Femur (tissue), 1 donor: ENCODE measurements at regions not wholly inside any gene's neighbourhood (a gene's known extent, or its start where the extent isn't known, plus 50 kb on each side); places are given as distances from the start of the nearest gene placed in this dataset.
"Not testable (repeated sequence)": the region's sequence is repeated elsewhere in the genome, so short reads cannot be mapped to it uniquely, and the experiment has no call there.

ENCODE experiments used
- DNase-seq: peaks from one replicate; pipeline ENCODE4 v3.0.0-alpha.2; 2017

DNA sequence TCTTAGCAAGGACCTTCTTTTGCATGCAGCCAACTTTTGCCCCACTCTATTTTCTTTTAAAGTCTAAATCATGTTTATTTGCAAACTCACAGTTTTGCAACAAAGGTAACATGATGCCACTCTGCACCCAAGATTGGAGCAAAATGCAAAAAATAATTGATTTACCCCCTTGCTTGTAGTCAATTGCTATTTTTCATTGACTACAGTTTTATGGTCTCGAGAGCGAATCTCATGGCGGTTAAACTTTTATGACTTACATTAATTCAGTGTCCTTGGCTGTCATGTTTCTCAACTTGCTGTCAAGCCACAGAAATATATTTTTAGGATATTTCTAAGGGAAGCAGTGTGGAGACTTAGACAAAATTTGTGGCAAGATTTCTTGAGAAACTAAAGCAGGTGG lies 110.0 kb upstream of the JCAD start:
- no peak for DNase-seq

DNA sequence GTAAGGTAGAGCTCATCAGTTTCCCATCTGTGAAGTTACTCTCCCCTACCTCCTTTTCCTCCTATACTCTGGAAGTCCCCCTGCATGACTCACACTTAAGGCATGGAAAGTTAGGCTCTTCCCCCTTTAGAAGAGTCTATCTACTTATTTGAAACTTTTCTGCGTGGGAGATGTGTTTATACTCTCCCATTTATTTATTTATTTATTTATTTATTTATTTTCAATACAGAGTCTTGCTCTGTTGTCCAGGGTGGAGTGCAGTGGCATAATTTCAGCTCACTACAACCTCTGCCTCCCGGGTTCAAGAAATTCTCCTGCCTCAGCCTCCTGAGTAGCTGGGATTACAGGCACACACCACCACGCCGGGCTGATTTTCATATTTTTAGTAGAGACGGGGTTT lies 107.5 kb upstream of the JCAD start:
- no peak for DNase-seq

DNA sequence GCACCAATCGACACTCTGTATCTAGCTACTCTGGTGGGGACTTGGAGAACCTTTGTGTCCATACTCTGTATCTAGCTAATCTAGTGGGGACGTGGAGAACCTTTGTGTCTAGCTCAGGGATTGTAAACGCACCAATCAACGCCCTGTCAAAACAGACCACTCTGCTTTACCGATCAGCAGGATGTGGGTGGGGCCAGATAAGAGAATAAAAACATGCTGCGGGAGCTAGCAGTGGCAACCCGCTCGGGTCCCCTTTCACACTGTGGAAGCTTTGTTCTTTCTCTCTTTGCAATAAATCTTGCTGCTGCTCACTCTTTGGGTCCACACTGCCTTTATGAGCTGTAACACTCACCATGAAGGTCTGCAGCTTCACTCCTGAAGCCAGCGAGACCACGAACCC lies 104.0 kb upstream of the JCAD start:
- DNase-seq: not testable (repeated sequence)

DNA sequence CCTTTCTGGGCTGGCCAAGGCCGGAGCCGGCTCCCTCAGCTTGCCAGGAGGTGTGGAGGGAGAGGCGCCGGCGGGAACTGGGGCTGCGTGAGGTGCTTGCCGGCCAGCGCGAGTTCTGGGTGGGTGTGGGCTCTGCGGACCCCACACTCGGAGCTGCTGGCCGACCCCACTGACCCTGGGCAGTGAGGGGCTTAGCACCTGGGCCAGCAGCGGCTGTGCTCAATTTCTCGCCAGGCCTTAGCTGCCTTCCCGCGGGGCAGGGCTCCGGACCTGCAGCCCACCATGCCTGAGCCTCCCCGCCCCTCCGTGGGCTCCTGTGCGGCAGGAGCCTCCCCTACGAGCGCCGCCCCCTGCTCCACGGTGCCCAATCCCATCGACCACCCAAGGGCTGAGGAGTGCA lies 103.4 kb upstream of the JCAD start:
- DNase-seq: not testable (repeated sequence)

DNA sequence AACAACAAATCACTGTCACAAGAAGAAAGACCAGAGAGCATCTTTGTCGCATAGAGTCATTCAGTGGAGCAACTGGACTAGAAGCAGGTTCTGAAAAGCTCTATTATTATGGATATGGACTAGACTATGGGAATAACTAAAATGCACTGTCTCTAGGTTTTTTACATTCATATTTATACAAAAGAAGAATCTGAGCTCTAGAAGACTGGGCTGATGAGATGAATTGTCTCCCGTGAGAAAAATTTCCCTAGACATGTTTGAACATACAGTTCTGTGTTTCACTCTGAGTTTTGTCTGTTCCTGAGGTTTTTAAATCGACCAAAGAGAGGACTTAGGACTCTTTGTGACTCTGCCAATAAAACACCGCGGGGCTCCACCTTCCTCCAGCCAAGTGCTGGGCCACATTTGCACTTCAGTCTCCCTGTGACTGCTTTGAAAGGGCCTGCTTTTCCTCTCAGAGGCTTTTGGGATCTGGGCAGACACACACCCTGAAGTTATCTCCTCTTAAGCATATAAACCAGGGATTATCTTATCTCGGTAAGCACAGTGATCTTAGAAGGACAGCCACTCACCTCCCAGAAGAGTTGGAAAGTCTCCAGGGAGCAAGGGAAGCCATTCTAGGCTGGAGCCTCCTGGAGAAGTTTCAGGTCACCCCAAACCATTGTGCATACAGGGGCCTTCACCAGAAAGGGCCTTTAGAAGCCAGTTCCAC lies 101.0 kb upstream of the JCAD start:
- no peak for DNase-seq

DNA sequence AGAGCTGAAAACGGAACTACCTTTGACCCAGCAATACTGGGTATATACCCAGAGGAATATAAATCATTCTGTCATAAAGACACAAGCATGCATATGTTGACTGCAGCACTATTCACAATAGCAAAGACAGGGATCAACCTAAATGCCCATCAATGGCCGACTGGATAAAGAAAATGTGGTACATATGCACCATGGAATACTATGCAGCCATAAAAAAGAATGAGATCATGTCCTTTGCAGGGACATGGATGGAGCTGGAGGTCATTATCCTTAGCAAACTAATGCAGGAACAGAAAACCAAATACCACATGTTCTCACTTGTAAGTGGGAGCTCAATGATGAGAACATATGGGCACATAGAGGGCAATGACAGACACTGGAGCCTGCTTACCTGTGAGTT lies 100.2 kb upstream of the JCAD start:
- not testable (repeated sequence) for DNase-seq

DNA sequence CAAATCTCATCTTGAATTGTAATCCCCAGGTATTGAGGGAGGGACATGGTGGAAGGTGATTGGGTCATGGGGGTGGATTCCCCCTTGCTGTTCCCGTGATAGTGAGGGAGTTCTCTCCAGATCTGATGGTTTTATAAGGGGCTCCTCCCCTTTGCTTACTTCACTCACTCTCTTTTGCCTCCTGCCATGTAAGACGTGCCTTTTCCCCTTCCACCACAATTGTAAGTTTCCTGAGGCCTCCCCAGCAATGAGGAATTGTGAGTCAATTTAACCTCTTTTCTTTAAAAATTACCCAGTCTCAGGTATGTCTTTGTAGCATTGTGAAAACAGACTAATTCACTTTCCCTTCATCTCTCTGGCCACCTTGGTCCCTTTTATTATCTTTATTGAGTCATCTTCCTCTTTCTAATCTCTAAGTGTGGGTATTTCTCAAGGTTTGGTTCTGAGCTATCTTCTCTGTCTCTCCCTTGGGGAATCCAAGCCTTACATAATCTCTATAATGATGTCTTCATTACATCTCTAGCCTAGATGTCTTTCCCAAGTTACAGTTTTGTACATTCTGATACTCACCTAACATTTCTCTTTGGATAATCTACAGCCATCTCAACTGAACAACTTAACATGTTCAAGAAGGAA lies 99.1 kb upstream of the JCAD start:
- DNase-seq: no peak

DNA sequence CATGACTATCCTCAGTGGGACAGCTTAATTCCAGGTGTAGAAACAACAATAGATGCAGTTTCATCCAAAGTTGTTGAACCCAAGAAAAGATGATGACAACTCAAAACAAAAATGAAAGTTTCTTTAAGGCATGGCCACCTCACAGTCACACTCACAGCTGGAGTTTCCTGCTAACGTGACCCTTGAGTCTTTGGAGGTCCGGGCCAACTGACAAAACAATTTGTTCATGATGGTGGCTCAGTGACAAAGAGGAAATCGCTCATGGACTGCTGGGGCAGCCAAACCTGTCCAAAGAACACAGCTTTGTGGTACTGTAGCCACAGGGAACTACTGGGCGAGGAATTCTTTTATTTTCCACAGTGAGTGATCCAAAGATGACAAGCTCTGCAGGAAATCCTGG lies 96.0 kb upstream of the JCAD start:
- no peak for DNase-seq

DNA sequence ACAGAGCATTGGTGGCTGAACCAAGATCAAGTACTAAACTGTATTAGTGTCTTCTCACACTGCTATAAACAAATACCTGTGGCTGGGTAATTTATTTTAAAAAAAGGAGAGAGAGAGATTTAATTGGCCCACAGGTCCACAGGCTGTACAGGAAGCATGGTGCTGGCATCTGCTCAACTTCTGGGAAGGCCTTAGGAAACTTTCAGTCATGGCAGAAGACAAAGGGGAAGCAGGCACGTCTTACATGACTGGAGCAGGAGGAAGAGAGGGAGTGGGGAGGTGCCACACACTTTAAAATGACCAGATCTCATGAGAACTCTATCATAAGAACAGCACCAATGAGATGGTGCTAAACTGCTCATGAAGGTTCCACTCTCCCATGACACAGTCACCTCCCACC lies 95.2 kb upstream of the JCAD start:
- no peak for DNase-seq

DNA sequence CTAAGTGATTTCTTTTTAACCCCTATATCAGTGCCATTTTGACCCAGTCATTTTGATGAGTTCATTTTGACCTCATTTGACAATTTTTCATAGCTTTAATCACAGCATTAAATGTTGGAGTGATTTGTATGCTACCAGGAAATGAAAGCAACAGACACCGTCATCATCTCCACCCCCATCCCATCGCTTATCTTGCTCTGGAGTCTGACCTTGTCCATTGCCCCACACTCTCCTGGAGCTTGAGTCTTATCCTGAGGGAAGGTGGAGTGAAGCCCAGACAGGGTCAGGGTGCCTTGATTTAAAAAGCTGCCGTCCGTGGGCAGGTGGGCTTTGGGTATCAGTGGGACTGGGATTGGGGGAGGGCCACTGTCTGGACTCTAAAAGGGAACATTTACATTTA lies 94.7 kb upstream of the JCAD start:
- DNase-seq: no peak

DNA sequence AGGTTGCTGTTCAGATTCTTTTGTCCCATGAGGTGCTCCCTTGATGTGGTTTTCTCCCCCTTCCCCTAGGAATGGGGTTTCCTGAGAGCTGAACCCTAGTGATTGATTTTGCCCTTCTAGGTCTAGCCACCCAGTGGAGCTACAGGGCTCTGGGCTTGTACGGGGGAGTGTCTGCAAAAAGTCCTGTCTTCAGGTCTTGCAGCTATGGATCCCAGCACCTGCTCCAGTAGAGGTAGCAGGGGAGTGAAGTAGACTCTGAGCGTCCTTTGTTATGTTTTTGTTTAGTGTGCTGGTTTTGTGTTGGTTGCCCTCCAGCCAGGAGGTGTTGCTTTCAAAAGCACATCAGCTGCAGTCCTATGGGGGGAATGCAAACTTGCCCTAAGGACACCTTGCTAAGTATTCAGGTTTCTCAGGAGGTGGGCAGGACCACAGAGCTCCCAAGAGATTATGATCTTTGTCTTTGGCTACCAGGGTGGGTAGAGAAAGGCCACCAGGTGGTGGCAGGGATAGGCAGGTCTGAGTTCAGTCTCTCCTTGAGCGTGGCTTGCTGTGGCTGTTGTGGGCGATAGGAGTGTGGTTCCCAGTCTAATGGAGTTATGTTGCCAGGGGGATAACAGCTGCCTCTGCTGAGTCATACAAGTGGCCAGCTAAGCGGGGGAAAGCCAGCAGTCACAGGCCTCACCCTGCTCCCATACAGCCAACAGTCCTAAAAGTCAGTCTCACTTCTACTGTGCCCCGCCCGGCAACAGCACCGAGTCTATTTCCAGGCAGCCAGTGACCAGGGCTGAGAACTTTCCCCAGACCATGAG lies 92.4 kb upstream of the JCAD start:
- DNase-seq: peak; percentile 74

DNA sequence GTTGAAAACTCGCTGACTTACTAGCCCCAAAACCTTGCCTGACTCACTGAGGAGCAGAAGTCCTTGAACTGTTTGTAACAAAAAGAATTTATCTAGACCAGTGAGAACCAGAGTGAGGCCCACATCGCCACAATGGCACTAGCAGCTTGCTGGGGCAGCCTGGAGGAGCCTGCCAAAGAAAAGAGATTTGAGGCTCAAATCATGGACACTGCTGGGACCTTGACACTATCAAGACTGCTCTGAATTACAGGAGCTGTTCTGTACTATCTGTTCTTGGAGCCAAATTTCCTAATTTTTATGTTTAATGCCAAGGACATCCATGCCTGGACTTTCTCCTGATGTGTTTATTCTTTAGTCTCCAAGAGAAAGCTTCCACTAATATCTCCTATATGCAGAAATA lies 82.0 kb upstream of the JCAD start:
- DNase-seq: no peak

DNA sequence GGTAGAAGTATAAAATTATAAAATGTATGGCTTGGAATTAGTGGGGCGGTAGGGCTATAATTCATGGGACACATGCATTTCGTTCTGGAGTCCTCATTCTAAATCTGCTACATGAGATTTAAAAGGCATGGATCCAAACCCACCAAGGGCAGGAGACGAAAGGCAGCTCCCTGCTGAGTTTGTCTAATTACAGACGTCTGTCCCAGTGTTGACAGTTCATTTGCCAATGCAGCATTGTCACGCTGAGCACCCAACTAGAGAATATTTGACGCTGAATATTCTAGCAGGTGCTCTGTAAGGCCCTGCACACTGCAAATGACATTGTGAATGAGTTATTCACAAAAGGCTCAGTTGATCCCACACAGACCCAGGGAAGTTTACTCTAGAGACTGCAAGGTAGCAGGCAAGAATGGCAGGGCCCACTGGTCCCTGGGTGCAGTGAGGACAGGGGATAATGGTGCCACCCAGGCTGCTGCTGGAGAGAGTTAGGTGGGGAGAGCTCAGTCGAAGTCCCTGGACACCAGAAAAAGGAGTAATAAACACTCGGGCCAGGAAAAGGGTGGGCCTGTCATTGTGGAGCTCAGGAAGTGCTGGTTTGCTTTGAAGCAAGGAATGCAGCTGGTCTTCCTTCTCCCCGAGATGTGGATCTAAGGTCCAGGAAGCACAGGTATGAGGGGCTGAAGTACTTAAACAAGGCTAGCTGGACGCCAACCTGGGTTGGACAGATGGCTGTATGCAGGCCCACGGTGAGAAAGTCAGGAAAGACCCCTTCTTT lies 75.0 kb upstream of the JCAD start:
- no peak for DNase-seq

DNA sequence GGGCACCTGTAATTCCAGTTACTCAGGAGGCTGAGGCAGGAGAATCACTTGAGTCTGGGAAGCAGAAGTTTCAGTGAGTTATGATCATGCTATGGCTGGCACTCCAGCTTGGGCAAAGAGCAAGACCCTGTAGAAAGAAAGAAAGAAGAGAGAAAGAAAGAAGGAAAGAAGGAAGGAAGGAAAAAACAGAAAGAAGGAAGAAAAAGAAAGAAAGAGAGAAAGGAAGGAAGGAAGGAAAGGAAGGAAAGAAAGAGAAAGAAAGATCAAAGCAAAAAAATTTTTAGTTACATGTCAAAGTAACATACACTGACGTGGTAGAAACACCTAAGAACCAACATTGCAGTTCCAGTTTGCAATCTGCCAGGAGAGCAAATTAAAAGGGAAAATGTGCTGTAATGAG lies 73.8 kb upstream of the JCAD start:
- no peak for DNase-seq

DNA sequence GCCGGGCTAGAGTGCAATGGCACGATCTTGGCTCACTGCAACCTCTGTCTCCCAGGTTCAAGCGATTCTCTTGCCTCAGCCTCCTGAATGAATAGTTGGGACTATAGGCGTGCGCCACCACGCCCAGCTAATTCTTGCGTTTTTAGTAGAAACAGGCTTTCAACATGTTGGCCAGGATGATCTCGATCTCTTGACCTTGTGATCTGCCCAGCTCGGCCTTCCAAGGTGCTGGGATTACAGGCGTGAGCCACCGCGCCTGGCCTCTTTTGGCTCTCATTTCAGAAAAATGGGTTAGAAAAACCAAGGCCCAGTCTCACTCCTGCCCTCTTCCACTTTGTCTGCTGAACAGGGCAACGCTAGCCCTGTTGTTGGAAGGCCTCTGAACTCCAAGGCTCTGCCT lies 72.0 kb upstream of the JCAD start:
- not testable (repeated sequence) for DNase-seq

DNA sequence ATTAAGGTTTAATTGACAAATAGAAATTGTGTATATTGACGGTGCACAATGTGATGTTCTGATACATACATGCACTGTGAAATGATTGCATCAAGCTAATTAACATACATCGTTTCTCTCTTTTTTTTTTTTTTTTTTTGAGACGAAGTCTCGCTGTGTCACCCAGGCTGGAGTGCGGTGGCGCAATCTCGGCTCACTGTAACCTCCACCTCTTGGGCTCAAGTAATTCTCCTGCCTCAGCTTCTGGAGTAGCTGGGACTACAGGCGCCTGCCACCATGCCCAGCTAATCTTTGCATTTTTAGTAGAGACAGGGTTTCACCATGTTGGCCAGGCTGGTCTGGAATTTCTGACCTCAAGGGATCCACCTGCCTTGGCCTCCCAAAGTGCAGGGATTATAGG lies 69.9 kb upstream of the JCAD start:
- not testable (repeated sequence) for DNase-seq

DNA sequence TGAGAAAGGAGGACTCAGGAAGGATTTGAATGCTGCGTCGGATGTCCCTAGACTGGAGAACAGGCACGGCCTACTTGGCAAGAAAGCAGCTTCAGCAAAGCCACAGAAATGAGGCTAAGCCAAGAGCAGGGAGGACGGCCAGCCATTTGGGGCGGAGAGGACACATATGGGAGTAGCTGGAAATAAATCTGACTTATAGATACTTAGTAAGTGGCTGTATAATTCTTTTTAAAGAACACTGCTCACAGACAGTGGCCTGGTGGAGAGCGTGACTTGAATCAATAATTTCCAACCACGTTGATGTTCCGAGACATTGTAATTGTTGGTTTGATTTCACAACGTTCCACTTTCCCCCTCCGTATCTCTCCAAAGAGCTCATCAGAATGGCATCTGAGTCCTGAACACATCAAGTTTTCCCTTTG lies 67.7 kb upstream of the JCAD start:
- peak; percentile 79 for DNase-seq

DNA sequence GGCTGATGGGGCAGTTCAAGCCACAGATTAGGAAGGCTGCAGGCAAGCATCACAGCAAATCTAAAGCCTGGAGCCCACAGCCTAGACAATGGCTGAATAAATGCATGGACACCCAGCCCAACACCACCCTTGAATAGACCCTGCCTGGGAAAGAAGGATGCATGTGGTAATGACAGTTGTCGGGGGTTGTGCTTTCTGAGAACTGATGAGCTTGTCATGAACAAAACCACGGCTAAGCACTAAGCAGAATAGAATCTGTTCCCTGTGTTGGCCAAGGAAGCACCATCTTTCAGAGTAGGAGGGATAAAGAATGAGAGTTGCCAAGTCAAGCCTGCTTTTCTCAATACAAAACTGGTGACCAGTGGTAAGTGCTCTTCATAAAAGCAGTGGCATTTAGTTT lies 66.1 kb upstream of the JCAD start:
- no peak for DNase-seq

DNA sequence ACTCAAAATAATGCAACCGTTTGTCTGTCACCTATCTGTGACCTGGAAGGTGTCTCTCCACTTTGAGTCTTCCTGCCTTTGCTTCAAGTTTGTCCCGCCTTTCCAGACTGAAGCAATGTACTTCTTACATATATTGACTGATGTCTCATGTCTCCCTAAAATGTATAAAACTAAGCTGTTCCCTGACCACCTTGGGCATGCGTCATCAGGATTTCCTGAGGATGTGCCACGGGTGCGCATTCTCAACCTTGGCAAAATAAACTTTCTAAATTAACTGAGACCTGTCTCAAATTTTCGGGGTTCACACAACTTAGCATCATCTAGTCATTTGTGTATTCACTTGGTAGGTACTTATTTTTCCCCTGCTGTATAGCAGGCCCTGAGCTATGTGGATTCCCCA lies 65.3 kb upstream of the JCAD start:
- DNase-seq: no peak

DNA sequence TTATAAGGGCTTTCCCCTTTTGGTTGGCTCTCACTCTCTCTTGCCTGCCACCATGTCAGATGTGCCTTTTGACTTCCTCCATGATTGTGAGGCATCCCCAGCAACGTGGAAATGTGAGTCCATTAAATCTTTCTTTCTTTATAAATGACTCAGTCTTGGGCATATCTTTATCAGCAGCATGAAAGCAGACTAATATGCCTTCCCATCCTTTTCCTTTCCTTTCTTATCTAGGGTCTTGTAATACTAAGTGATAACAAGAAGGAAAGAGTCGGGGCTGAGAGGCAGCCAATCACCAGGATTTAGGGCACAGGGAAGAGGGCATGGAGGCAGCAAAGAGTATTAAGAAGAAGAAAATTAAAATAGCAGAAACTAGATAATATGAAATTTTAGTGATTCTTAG lies 62.0 kb upstream of the JCAD start:
- no peak for DNase-seq

DNA sequence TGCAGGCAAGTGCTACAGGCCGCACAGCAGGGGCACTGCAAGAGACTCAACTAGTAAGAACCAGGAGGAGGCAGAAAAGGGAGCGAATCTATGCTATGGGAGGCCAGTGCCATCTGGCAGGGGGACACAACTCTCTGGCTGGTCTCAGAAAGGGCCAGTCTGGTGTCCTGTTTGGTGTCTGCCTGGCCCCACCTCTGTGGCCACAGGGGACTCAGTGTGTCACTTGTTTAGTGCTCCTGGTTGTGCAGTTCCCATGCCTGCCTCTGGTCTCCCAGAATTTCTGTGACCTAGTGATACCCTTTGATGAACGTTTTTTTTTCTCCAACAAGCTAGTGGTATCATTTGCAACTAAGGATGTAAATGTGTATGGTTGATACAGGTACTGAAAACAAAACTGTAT lies 59.2 kb upstream of the JCAD start:
- DNase-seq: no peak

DNA sequence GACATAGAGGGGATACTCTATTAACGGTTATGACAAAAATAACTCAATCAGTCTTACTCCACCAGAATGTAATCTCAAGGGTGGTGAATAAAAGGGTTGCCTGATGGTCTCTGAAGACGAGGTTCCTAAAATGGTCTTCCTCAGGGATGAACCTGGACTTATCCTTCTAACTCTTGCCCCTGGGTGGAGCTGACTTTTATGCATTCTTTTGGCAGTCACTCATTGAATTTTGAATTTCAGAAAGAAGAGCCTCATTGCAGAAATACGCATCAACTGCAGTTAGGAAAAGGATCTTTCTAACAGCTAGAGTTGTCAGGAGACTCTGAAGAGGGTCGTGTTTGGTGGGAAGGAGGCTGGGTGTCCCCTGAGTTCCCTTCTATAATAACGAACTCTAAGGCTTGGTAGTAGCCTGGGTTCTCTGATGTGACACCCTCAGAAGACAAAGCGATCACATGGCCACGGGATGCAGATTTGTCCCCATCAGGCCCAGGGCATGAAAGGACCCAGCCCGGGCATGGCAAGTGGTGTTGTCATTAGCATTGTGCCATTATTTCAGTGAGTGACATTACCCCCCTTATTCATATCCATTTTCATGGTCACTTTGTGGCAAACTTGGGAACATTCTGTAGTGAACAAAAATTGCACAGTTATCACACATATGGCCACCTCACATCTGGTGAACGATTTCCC lies 58.6 kb upstream of the JCAD start:
- DNase-seq: no peak

DNA sequence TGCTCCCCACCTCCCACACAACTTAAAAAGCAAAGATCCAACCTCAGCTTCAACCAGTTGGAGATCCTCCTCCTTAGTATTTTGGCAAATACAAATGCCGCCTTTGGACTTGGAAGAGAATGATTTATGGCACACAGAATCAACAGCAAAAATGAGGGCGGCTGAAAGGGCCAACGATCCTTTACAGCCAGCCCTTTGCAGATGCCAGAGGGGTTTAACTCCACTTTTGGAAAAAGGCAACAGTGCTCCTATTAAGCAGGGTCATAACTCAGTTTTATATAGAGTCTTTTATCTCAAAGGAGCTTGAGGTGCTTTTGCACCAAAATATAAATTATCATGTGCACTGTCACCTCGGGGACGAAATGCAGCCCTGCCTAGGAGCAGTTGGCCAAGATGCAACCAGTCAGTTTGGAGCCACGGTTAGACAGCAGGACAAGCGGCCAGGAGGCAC lies 56.7 kb upstream of the JCAD start:
- peak; percentile 45 for DNase-seq
